GM18507 (cell line): ENCODE measurements at regions not wholly inside any gene's neighbourhood (a gene's known extent, or its start where the extent isn't known, plus 50 kb on each side); places are given as distances from the start of the nearest gene placed in this dataset.

ENCODE experiments used
- DNase-seq: peaks from one replicate; pipeline ENCODE4 v3.0.0; 2011; ENCODE audit warnings: low read depth; ENCODE audit not compliant: insufficient read length; ENCODE audit errors: extremely low spot score
- FAIRE-seq: peaks from 2 replicates; lab custom pipeline; 2011; peaks lifted over from hg19 to GRCh38; lab: Jason Lieb, UNC

DNA sequence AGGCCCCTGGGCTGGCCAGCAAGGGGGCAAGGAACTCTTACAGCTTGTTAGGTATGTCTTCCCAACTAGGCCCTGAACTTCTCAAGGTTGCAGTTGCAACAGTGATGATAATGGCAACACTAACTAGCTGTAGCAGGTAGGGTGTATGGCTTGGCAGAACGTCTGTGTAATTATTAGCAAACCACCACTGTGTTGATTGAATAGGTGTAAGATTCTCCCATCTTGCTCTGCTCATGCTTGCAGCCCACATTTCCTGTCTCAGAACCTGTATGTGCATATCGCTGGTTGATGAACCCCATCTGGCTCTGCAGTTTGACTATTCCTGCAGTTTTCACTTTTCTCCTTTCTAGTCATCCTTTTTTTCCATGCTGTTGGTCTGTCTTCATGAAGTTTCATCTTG is 178.8 kb downstream of the KATNAL1 start:
- DNase-seq: peak; percentile 30
- peak; percentile 77 for FAIRE-seq

DNA sequence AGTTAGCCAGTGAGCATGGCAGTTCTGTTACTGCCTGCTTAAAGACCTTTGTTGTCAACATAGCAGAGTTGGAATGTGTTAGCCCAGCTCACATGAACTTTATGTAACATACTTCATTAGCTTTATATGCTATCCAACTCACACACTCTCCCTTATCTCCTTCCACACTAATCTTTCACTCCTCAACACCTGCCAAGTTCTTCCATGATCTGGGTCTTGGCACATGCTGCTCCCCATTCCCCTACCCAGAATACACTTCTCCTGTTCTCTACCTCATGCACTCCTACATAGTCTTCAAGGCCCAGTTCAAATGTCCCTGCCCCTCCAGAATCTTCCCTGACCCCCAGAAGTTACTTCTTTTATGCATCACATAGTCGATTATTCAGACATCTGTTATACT is 179.3 kb downstream of the KATNAL1 start:
- DNase-seq (no peak), FAIRE-seq (no peak)

DNA sequence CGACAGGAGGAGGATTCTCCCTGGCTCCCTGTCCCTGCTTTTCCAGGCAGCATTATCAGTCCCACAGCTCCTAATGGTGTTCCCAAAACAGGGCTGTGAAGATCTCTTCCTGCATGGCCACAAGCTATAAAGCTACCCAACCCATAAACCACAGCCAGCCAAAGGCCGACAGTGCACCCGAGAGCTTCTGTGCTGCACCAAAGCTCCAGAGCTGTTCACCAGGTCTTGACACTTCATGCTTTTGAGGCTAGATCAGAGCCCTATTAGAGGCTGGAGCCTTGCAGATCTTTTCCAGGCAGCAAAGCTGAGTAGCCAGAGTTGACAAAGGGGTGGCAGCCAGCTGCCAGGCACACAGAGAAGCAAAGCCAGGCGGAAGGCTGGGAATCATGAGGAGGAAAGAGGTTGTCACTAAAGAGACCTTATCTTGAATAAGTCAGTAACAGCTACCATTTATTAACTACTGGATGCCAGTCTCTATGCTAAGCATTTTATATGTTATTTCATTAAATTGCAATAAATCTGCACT is 180.4 kb downstream of the KATNAL1 start:
- DNase-seq (no peak), FAIRE-seq (no peak)

DNA sequence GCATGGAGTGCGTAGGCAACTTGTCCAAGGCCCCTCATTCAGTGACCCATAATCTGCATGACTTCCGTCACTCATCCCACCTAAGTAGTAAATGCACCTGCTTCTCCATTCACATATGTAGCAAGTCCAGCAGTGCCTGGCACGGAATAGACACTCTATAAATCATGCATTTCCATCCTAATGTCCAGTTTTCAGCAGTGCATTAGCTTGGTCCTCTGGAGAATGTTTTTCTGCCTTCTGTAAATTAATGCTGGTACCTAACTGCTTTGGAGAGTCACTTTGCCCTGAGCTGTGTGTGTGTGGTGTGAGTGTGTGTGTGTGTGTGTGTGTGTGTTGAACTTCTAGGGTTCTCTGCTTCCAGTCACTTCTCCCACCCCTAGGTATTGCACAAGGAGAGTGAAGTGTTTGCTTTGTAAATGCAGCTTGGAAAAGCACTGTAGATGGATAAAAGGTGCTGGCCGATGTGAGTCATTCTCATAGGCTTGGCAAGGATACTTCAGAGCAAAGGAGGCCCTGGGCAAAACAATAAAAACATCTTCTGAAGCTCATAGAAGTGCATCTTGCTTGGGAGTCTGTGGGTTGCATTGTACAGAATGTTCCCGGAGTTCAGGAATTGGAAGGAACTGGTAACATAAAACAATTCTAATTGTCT is 181.8 kb downstream of the KATNAL1 start:
- no peak for FAIRE-seq

DNA sequence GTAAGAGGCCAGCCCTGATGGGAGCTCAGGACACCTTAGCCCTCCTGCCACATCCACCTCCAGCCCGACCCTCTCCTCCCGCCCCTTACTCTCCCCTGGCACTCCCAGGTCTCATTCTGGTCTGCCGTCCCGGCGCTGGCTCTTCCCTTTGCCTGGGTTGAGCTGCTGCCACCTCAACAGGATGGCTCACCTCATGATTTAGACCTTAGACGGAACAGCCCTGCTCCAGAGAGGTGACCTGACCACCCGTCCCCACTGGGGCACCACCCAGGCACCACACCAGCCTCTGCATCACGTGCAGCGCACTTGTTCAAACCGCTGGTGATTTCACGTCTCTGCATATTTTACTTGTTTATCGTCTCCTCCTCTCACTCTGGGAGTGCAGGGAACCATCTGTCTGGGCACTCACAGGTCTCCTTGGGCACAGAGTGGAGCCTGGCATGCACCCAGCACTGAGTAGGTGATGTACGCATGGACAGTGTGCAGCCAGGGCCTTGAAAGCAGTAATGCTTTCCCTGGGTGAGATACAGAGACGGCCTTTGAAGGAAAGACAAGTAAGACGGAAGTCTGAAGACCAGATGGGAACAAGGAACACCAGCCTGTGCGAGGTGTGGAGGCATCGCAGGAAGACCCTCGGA is 183.1 kb downstream of the KATNAL1 start:
- DNase-seq (no peak), FAIRE-seq (no peak)

More for the DNA sequence above, 181.8 kb downstream of the KATNAL1 start:
- DNase-seq: no peak

DNA sequence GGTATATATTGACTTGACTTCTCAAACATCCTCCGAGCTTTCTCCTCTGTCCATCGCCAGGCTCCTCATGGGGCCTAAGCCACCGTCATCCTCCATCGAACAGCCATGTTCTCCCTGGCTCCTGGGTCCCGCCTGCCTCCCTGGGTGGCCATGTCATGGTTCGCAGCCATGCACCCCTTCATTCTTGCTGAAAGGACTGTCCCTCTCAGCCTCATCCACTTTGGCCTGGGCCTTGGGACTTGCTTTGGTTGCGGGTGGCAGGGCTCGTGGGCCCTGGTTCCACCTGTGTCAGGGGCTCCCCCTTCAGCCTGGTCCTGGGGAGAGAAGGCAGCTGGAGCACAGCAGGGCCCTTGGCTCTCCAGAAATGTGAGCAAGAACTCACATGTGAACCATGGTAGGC is 183.8 kb downstream of the KATNAL1 start:
- DNase-seq (no peak), FAIRE-seq (no peak)

DNA sequence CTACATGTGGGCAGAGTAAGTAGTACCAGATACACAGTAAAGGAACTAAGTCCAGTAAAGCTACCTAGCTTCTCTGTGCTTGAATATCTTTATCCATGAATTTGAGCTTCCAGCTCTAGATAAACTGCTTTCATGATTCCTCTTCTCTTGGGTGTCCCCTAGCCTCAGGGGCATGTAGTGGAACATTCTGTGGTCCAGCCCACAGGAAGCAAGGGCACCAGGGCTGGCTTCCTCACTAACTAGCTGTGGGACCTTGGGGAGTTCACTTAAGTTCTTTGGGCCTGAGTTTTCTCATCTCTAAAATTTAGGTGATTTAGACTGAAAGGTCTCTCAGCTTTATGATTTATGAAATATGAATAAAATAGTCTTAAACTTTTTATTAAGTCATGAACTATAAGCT is 185.7 kb downstream of the KATNAL1 start:
- DNase-seq: no peak
- no peak for FAIRE-seq

DNA sequence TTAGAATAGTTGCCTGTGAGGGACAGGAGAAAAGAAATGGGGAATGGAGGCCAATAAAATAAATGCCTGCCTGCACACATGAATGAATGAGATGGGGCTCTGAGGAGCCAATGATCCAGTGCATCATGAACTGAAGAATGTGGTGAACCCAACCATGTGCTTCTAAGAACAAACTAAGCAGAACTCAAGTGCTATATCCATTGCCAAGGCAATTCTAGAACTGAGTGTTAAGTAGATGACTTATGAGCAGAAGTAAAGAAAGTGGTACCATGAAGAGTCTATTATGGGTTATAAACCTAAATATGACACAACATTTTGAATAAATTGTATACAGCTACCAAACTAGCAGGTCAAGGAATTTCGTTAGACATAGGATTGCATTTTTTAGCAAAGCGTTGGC is 186.1 kb downstream of the KATNAL1 start:
- FAIRE-seq: no peak
- DNase-seq: no peak

DNA sequence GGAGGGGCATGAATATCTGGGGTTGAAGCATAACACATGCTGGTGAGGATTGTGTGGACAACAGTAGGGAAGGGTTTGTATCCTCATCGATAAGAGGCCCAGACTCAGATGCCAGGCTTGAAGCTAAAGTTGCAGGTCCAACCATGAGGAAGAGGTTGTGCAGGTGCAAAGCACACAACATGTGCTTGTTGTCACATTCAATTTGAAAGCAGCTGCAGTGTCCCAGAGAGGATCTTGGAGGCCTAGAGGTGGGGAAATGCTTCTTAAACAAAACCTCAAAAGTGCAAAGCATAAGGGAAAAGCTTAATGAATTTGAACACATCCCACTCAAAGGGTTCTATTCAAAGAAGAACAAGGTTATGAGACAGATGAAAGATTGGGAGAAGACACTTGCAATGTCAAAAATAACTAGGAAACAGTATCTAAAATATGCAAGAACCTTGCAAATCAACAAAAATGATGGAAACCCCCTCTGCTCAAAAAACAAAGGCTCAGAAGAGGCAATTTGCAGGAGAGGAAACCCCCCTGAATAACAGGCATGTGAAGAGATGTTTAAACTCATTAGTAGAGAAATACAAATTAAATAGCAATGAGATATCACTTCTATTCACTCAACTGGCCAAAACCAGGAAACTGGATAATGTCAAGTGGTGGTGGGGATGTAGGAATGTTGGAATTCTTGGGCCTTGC is 187.1 kb downstream of the KATNAL1 start:
- DNase-seq: no peak
- no peak for FAIRE-seq

DNA sequence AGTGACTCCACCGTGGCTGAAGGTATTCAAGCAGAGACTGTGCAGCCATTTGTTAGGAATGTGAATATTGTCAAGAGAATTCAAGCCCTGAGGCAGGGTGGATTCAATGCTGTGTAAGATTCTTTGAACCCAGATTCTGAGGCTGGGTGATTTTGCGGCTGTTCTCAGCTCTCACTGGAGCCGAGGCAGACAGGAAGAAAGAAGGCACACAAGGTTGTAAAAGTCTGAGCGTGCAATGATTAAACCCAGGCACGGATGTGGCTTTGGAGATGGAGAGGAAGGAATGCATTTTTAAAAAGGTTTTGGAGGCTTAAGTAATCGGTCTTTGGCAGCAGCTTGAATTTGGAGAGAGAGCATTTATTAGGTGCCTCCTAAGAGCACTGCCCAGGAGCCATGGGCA is 187.9 kb downstream of the KATNAL1 start:
- FAIRE-seq (no peak), DNase-seq (no peak)

DNA sequence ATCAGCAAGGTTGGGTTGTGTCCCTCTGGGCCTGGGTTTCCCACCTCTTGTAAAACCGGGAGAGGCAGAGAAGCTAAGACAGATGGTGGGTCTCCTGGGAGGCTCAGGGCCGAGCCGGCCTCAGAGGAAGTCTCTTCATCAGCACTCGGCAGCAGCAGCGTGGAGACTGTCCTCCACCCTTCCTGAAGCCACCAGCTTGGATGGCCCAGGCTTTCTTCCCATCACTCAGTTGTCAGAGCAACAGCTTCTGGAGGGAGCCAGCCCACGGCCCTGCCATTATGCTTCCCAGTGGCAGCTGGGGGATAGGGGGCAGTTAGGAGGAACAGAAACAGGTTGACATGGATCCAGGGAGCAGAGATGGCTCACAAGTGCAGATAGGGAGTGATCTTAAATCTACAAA is 191.0 kb downstream of the KATNAL1 start:
- DNase-seq (no peak), FAIRE-seq (no peak)

DNA sequence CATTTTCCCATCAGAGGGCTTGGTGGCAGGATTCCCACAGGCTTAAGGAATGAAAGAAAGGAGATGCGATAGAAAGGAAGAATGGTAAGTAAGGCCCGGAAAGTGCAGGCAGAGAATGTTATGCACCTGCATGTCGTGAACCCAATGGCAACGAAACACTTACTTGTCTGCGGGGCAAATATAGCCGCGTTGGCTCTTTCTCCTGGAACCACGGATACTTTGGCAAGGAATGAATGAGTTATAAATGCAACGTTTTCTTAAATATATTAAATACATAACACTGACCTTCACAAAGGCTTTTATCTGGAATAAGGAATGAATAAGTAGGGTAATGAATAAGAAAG is 192.1 kb downstream of the KATNAL1 start:
- FAIRE-seq (no peak), DNase-seq (no peak)

DNA sequence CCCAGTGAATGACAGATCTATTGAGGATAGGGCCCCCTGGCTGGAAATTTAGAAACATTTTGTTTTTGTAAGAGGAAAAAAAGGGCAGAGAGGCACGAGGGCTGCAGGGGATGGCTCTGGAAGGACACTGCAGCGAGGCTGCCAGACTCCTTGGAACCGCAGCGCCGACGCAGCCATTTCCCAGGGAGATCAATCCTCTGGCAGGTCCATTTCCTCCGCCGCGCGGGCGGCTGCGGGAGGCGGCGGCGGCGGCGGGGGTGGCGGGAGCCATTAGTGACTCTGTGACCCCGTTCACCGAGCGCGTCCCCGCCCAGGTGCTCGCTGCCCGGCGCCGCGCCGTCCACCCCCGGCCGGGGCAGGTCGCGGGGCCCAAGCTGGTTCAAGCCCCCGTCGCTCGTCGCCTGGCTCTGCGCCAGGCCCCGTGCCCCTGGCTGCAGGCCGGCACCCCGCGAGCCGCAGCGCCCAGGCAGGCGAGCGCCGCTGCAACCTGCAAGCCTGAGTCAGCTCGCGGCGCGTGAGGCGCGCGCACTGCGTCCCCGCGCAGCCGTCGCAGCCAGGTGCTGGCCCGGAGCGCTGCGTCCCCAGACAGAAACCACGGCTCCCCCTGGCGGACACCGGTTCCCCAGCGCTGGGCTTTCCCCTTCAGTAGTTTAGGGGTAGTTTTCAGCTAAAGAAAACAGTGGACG is 192.6 kb downstream of the KATNAL1 start:
- DNase-seq (peak; percentile 81), FAIRE-seq (peak; percentile 88)

DNA sequence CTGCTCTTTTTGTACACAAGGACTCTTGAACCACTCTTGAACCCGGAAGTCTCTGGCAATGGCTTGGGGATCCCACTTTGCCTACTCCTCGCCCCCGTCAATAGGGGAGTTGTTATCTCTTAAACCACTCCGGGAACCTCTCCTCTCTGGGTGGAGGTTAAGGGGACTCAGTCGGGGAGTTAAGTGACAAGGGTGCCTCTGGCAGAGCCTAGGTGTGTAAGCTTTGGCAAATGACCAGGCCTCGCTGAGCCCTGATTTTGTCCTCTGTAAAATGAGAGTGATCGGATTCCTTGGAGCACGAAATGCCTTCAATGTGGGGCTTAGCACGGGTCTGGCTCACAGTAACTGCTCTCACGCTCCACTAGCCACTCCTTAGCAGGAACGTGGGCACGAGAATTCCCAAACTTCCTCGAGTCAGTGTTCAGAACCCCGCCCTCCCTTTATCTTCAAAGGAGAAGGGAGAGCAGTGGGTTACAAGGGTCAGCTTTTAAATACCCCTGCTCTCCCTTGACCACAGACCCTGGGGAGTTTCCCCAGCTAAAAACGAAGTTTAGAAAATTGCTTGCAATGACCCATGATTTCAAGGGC is 193.3 kb downstream of the KATNAL1 start:
- no peak for FAIRE-seq
- DNase-seq: no peak

DNA sequence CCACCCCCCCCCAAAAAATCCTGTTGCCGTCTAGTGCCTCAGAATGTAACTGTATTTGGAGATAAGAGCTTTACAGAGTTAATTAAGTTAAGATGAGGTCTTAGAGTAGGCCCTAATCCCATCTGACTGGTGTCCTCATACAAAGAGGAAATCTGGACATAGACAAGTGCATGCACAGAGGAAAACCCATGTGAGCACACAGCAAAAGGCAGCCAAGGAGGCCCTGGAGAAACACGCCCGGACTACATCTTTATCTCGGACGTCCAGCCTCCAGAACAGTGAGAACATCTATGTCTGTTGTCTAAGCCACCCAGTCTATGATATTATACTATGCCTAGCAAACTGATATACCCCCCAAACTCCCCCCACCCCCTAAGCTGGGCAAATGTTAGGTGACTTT is 193.8 kb downstream of the KATNAL1 start:
- FAIRE-seq: no peak
- no peak for DNase-seq

DNA sequence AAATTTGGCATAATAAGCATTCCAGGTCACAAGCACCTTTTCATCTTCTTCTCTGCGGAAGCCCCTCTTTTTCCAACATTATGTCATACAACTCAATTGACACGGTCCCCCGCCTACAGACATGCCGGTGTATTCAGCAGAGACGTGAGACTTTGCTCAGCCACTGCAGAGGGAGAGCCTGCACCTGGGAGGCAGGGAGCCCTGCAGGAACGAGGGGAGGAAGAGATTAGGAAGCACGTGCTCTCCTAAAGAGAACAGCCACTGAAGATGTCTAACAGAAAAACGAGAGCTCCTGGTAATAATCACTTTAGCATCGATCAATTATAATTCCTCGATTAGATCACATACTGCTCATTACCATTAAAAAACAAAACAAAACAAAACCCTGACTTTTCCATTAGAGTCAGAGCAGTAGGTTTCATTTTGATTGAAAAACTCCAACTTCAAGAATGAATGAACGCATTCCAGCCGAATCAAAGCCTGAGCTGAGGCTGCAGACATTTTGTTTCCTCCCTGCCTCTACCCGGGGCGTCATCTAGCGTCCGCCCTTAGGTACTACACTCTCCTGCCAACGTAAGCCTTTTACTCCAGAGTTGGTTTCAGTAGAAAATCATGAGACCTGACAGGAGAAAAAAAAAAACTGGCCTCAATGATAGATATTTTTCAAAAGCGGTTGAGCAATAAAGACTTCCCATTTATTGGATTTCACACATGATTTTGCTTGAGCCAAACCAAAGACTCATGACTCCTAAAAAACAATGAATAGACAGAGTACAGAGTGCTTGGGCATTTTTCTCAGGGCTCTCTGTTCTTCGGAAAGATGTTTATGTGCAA is 194.5 kb downstream of the KATNAL1 start:
- FAIRE-seq: peak; percentile 90
- peak; percentile 58 for DNase-seq

DNA sequence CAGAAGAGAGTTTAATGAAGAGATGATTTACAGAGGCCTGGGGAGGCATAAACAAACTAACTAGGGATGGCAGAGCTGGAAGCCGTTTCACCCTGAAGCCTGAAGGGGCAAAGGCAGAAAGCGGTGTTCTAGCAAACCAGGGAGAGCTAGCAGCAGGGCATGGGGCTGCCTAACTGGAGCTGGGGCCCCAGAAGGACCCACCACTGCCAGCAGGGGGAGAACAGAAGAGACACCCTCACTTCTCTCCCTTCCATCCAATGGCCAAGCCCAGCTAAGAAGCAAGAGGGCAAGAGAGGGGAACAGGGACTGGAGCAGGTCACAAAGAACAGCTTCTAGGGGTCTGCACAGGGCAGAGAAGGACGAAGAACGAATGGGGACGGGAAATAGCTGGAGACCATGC is 195.5 kb downstream of the KATNAL1 start:
- no peak for FAIRE-seq
- peak; percentile 18 for DNase-seq

DNA sequence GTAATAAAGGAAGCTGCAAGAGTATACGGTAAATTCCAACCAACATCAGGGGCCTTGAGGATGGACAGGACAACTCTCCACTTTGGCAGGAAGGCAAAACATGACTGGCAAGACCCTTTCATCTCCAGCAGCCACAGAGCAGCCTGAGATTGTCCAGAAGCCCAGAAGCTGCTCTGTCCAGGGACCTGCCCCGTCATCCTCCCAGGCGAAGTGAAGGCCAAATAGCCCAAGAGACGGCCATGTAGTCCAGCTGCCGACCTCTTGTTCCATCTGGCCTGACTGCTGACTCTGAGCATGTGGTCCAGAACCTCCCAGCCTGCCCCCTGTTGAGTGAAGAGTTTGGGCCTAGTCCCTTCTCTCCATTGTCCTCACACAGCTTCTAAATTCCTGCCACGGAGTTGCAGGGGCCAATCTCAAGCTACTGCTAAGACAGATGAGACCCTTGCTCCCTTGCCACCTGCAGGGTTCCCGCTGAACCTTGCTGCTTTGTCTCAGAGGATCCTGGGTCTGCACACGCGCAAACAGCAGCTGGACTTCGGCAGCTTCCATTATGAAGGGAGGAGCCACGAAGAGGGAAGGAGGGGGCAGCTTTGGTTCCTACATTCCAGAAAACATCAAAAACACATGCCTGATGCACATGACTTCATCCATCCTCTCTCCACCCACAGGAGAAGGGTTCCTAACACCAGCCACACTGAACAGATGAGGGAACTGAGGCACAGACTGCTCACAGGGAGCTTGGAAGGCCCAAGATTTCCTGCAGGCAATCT is 196.9 kb downstream of the KATNAL1 start:
- DNase-seq: no peak

More for the DNA sequence above, 196.9 kb downstream of the KATNAL1 start:
- no peak for FAIRE-seq
